ENCODE measurements at regions not wholly inside any gene's neighbourhood (a gene's known extent, or its start where the extent isn't known, plus 50 kb on each side); places are given as distances from the start of the nearest gene placed in this dataset.
"Not testable (repeated sequence)": the region's sequence is repeated elsewhere in the genome, so short reads cannot be mapped to it uniquely, and the experiment has no call there.

- not testable (repeated sequence) for H3K4me1 ChIP-seq (ENCODE audit: control insufficient read depth, insufficient read depth, low read length, unreplicated experiment); H3K27me3 ChIP-seq (ENCODE audit: insufficient read depth, low read length); H3K36me3 ChIP-seq (ENCODE audit: insufficient read depth, low read length); H3K27ac ChIP-seq (ENCODE audit: low read depth, low read length); H3K79me2 ChIP-seq (ENCODE audit: control insufficient read depth, insufficient read depth, low read length, unreplicated experiment); H3K4me3 ChIP-seq (ENCODE audit: low read depth, low read length); H2AFZ ChIP-seq (ENCODE audit: low read length, unreplicated experiment)
Observed at GRCh38 chr3:166684077-166684476, 696.0 kb downstream of the ZBBX start.

GRCh38 chr3:166669781-166670180 lies 710.3 kb downstream of the ZBBX start:
- Histone ChIP-seq H3K4me3 (ENCODE audit: low read depth, low read length) (no peak overlapping the region), H3K27ac (ENCODE audit: low read depth, low read length) (no peak overlapping the region), H3K27me3 (ENCODE audit: insufficient read depth, low read length) (no peaks in the 10 kb centered on the region), H2AFZ (ENCODE audit: low read length, unreplicated experiment) (no peak overlapping the region), H3K36me3 (ENCODE audit: insufficient read depth, low read length) (no peaks in the 10 kb centered on the region), H3K4me1 (ENCODE audit: control insufficient read depth, insufficient read depth, low read length, unreplicated experiment) (no peaks in the 10 kb centered on the region), H3K79me2 (ENCODE audit: control insufficient read depth, insufficient read depth, low read length, unreplicated experiment) (no peaks in the 10 kb centered on the region)

- Histone ChIP-seq H3K36me3 (ENCODE audit: insufficient read depth, low read length) (no peaks in the 10 kb centered on the region), H3K4me3 (ENCODE audit: low read depth, low read length) (no peak overlapping the region), H3K27ac (ENCODE audit: low read depth, low read length) (no peak overlapping the region), H3K79me2 (ENCODE audit: control insufficient read depth, insufficient read depth, low read length, unreplicated experiment) (no peaks in the 10 kb centered on the region), H2AFZ (ENCODE audit: low read length, unreplicated experiment) (no peak overlapping the region), H3K4me1 (ENCODE audit: control insufficient read depth, insufficient read depth, low read length, unreplicated experiment) (no peaks in the 10 kb centered on the region), H3K27me3 (ENCODE audit: insufficient read depth, low read length) (no peaks in the 10 kb centered on the region)
Observed at GRCh38 chr3:166663194-166663593, 716.9 kb downstream of the ZBBX start.

GRCh38 chr3:166661621-166662020 lies 718.5 kb downstream of the ZBBX start:
- H3K36me3 ChIP-seq (ENCODE audit: insufficient read depth, low read length) = no peaks in the 10 kb centered on the region
- H3K27me3 ChIP-seq (ENCODE audit: insufficient read depth, low read length) = no peaks in the 10 kb centered on the region
- H3K27ac ChIP-seq (ENCODE audit: low read depth, low read length) = no peak overlapping the region
- H3K79me2 ChIP-seq (ENCODE audit: control insufficient read depth, insufficient read depth, low read length, unreplicated experiment) = no peaks in the 10 kb centered on the region
- no peak overlapping the region for H2AFZ ChIP-seq (ENCODE audit: low read length, unreplicated experiment)
- no peaks in the 10 kb centered on the region for H3K4me1 ChIP-seq (ENCODE audit: control insufficient read depth, insufficient read depth, low read length, unreplicated experiment)
- no peak overlapping the region for H3K4me3 ChIP-seq (ENCODE audit: low read depth, low read length)

- no peaks in the 10 kb centered on the region for H3K79me2 ChIP-seq (ENCODE audit: control insufficient read depth, insufficient read depth, low read length, unreplicated experiment)
- H3K27me3 ChIP-seq (ENCODE audit: insufficient read depth, low read length) = no peaks in the 10 kb centered on the region
- no peaks in the 10 kb centered on the region for H3K4me1 ChIP-seq (ENCODE audit: control insufficient read depth, insufficient read depth, low read length, unreplicated experiment)
- no peak overlapping the region for H2AFZ ChIP-seq (ENCODE audit: low read length, unreplicated experiment)
- no peak overlapping the region for H3K27ac ChIP-seq (ENCODE audit: low read depth, low read length)
- H3K36me3 ChIP-seq (ENCODE audit: insufficient read depth, low read length) = no peaks in the 10 kb centered on the region
- no peak overlapping the region for H3K4me3 ChIP-seq (ENCODE audit: low read depth, low read length)
Observed at GRCh38 chr3:166660962-166661361, 719.1 kb downstream of the ZBBX start.

- H2AFZ ChIP-seq (ENCODE audit: low read length, unreplicated experiment) = no peak overlapping the region
- no peaks in the 10 kb centered on the region for H3K4me1 ChIP-seq (ENCODE audit: control insufficient read depth, insufficient read depth, low read length, unreplicated experiment)
- H3K27ac ChIP-seq (ENCODE audit: low read depth, low read length) = no peak overlapping the region
- H3K36me3 ChIP-seq (ENCODE audit: insufficient read depth, low read length) = no peaks in the 10 kb centered on the region
- no peak overlapping the region for H3K4me3 ChIP-seq (ENCODE audit: low read depth, low read length)
- H3K79me2 ChIP-seq (ENCODE audit: control insufficient read depth, insufficient read depth, low read length, unreplicated experiment) = no peaks in the 10 kb centered on the region
- no peaks in the 10 kb centered on the region for H3K27me3 ChIP-seq (ENCODE audit: insufficient read depth, low read length)
Observed at GRCh38 chr3:166637984-166638530, 742.0 kb downstream of the ZBBX start.

- Histone ChIP-seq H3K4me1 (ENCODE audit: control insufficient read depth, insufficient read depth, low read length, unreplicated experiment) (no peaks in the 10 kb centered on the region), H3K36me3 (ENCODE audit: insufficient read depth, low read length) (no peaks in the 10 kb centered on the region), H3K27ac (ENCODE audit: low read depth, low read length) (no peak overlapping the region), H3K79me2 (ENCODE audit: control insufficient read depth, insufficient read depth, low read length, unreplicated experiment) (no peaks in the 10 kb centered on the region), H2AFZ (ENCODE audit: low read length, unreplicated experiment) (no peak overlapping the region), H3K4me3 (ENCODE audit: low read depth, low read length) (no peak overlapping the region), H3K27me3 (ENCODE audit: insufficient read depth, low read length) (no peaks in the 10 kb centered on the region)
Observed at GRCh38 chr3:166634091-166634746, 745.9 kb downstream of the ZBBX start.

- H3K4me1 ChIP-seq (ENCODE audit: control insufficient read depth, insufficient read depth, low read length, unreplicated experiment) = no peaks in the 10 kb centered on the region
- no peaks in the 10 kb centered on the region for H3K79me2 ChIP-seq (ENCODE audit: control insufficient read depth, insufficient read depth, low read length, unreplicated experiment)
- H2AFZ ChIP-seq (ENCODE audit: low read length, unreplicated experiment) = no peak overlapping the region
- H3K36me3 ChIP-seq (ENCODE audit: insufficient read depth, low read length) = no peaks in the 10 kb centered on the region
- no peaks in the 10 kb centered on the region for H3K27me3 ChIP-seq (ENCODE audit: insufficient read depth, low read length)
- no peak overlapping the region for H3K4me3 ChIP-seq (ENCODE audit: low read depth, low read length)
- H3K27ac ChIP-seq (ENCODE audit: low read depth, low read length) = no peak overlapping the region
Observed at GRCh38 chr3:166630190-166630589, 749.9 kb downstream of the ZBBX start.

GRCh38 chr3:166613365-166613764 lies 766.7 kb downstream of the ZBBX start:
- H3K27ac ChIP-seq (ENCODE audit: low read depth, low read length) = no peak overlapping the region
- H3K27me3 ChIP-seq (ENCODE audit: insufficient read depth, low read length) = no peaks in the 10 kb centered on the region
- no peaks in the 10 kb centered on the region for H3K79me2 ChIP-seq (ENCODE audit: control insufficient read depth, insufficient read depth, low read length, unreplicated experiment)
- H3K4me3 ChIP-seq (ENCODE audit: low read depth, low read length) = no peak overlapping the region
- no peak overlapping the region for H2AFZ ChIP-seq (ENCODE audit: low read length, unreplicated experiment)
- no peaks in the 10 kb centered on the region for H3K36me3 ChIP-seq (ENCODE audit: insufficient read depth, low read length)
- no peaks in the 10 kb centered on the region for H3K4me1 ChIP-seq (ENCODE audit: control insufficient read depth, insufficient read depth, low read length, unreplicated experiment)

GRCh38 chr3:166612761-166613160 lies 767.3 kb downstream of the ZBBX start:
- not testable (repeated sequence) for H3K4me1 ChIP-seq (ENCODE audit: control insufficient read depth, insufficient read depth, low read length, unreplicated experiment); H3K36me3 ChIP-seq (ENCODE audit: insufficient read depth, low read length); H3K27me3 ChIP-seq (ENCODE audit: insufficient read depth, low read length); H2AFZ ChIP-seq (ENCODE audit: low read length, unreplicated experiment); H3K4me3 ChIP-seq (ENCODE audit: low read depth, low read length); H3K79me2 ChIP-seq (ENCODE audit: control insufficient read depth, insufficient read depth, low read length, unreplicated experiment); H3K27ac ChIP-seq (ENCODE audit: low read depth, low read length)

GRCh38 chr3:166607933-166608521 lies 770.8 kb upstream of the BCHE start:
- Histone ChIP-seq H2AFZ (ENCODE audit: low read length, unreplicated experiment) (no peak overlapping the region), H3K27me3 (ENCODE audit: insufficient read depth, low read length) (no peaks in the 10 kb centered on the region), H3K27ac (ENCODE audit: low read depth, low read length) (no peak overlapping the region), H3K4me1 (ENCODE audit: control insufficient read depth, insufficient read depth, low read length, unreplicated experiment) (no peaks in the 10 kb centered on the region), H3K36me3 (ENCODE audit: insufficient read depth, low read length) (no peaks in the 10 kb centered on the region), H3K79me2 (ENCODE audit: control insufficient read depth, insufficient read depth, low read length, unreplicated experiment) (no peaks in the 10 kb centered on the region), H3K4me3 (ENCODE audit: low read depth, low read length) (no peak overlapping the region)
